Ishikawa (cell line): ENCODE measurements at regions not wholly inside any gene's neighbourhood (a gene's known extent, or its start where the extent isn't known, plus 50 kb on each side); places are given as distances from the start of the nearest gene placed in this dataset.

Source experiments
- CEBPB ChIP-seq: IDR thresholded peaks from 2 replicates; pipeline ENCODE4 v1.6.1; 2012
- CREB1 ChIP-seq: IDR thresholded peaks from 2 replicates; pipeline ENCODE4 v1.6.1; 2012; ENCODE audit warnings: low read depth
- EGR1 ChIP-seq: IDR thresholded peaks from 2 replicates; pipeline ENCODE4 v1.6.1; 2012
- EP300 ChIP-seq: IDR thresholded peaks from 2 replicates; pipeline ENCODE4 v1.6.1; 2012; ENCODE audit warnings: borderline replicate concordance
- FOXM1 ChIP-seq: IDR thresholded peaks from 2 replicates; pipeline ENCODE4 v1.6.1; 2012; ENCODE audit warnings: low read depth, borderline replicate concordance
- NFIC ChIP-seq: IDR thresholded peaks from 2 replicates; pipeline ENCODE4 v1.6.1; 2012
- RAD21 ChIP-seq: IDR thresholded peaks from 2 replicates; pipeline ENCODE4 v1.6.1; 2012; ENCODE audit warnings: low read depth
- TAF1 ChIP-seq: IDR thresholded peaks from 2 replicates; pipeline ENCODE4 v1.6.1; 2012; ENCODE audit warnings: low read depth, mild to moderate bottlenecking
- TCF12 ChIP-seq: IDR thresholded peaks from 2 replicates; pipeline ENCODE4 v1.6.1; 2012; ENCODE audit warnings: low read depth
- TEAD4 ChIP-seq: IDR thresholded peaks from 2 replicates; pipeline ENCODE4 v1.6.1; 2012
- YY1 ChIP-seq: IDR thresholded peaks from 2 replicates; pipeline ENCODE4 v1.6.1; 2012; ENCODE audit warnings: low read depth
- ZBTB7A ChIP-seq: IDR thresholded peaks from 2 replicates; pipeline ENCODE4 v1.6.1; 2012; ENCODE audit warnings: low read depth
- TF ChIP-seq, protein P1 (sequence below): IDR thresholded peaks from 2 replicates; pipeline ENCODE4 v1.6.1; 2012
- TF ChIP-seq, protein P2 (sequence below): IDR thresholded peaks from 2 replicates; pipeline ENCODE4 v1.6.1; 2012
- TF ChIP-seq, protein P3 (sequence below): IDR thresholded peaks from 2 replicates; pipeline ENCODE4 v1.6.1; 2012; ENCODE audit warnings: low read depth, mild to moderate bottlenecking

DNA sequence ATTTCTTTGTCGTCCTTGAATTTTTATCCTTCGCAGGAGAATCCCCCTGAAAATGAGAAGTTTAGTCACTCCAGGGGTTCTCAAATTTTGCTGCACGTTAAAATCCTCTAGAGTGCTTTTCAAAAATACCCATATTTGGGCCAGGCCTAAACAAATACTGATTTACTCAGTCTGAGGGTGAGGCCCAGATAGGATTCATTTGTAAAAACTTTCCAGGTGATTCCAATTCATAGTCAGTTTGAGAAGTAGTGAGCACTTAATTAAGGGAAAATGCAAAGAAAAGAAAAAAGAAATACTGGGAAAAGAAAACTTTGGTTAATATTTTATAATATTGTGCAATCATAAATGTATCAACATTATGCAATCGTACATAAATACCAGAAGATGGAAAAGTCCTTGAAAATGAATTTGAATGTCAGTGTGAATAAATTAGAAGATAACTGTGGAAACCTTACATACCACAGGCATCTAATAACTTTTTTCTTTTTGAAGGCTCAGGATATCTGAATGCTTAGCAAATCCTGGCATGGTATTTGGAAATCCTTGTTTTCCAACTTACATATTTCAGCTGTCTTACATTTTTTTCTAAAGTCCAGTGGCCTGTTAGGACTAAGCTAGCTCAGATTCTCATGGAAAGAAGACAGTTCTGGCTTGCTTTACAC, 116.5 kb upstream of the DAPK1 start:
- TF ChIP-seq TAF1 (no peak), RAD21 (no peak), EP300 (no peak), EGR1 (no peak), TEAD4 (no peak), FOXM1 (no peak), YY1 (no peak), CEBPB (no peak), TCF12 (no peak), CREB1 (no peak), ZBTB7A (no peak), NFIC (no peak)
- TF ChIP-seq, protein P1, sequence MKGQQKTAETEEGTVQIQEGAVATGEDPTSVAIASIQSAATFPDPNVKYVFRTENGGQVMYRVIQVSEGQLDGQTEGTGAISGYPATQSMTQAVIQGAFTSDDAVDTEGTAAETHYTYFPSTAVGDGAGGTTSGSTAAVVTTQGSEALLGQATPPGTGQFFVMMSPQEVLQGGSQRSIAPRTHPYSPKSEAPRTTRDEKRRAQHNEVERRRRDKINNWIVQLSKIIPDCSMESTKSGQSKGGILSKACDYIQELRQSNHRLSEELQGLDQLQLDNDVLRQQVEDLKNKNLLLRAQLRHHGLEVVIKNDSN: no peak
- TF ChIP-seq, protein P2, sequence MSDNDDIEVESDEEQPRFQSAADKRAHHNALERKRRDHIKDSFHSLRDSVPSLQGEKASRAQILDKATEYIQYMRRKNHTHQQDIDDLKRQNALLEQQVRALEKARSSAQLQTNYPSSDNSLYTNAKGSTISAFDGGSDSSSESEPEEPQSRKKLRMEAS: no peak
- TF ChIP-seq, protein P3, sequence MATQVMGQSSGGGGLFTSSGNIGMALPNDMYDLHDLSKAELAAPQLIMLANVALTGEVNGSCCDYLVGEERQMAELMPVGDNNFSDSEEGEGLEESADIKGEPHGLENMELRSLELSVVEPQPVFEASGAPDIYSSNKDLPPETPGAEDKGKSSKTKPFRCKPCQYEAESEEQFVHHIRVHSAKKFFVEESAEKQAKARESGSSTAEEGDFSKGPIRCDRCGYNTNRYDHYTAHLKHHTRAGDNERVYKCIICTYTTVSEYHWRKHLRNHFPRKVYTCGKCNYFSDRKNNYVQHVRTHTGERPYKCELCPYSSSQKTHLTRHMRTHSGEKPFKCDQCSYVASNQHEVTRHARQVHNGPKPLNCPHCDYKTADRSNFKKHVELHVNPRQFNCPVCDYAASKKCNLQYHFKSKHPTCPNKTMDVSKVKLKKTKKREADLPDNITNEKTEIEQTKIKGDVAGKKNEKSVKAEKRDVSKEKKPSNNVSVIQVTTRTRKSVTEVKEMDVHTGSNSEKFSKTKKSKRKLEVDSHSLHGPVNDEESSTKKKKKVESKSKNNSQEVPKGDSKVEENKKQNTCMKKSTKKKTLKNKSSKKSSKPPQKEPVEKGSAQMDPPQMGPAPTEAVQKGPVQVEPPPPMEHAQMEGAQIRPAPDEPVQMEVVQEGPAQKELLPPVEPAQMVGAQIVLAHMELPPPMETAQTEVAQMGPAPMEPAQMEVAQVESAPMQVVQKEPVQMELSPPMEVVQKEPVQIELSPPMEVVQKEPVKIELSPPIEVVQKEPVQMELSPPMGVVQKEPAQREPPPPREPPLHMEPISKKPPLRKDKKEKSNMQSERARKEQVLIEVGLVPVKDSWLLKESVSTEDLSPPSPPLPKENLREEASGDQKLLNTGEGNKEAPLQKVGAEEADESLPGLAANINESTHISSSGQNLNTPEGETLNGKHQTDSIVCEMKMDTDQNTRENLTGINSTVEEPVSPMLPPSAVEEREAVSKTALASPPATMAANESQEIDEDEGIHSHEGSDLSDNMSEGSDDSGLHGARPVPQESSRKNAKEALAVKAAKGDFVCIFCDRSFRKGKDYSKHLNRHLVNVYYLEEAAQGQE: no peak

DNA sequence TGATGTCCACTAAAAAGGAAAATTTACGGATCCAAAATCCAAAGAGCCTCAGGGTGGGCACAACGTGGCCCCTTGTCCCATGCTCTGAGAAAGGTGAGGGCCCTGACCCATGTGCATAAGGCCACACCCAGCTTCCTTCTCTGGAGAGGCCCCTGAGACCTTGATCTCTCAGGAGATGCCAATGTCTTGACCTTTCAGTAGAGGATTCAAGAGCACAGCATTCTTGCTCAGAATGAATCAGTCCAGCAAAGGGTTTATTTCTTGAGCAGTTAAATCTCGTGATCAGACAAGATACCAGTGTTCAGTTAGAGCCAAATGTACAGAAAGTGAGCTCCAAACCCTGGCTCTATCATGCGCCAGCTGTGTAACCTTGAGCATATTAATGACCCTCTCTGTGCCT, 115.9 kb upstream of the DAPK1 start:
- TF ChIP-seq CREB1: no peak
- no peak for TF ChIP-seq RAD21
- no peak for TF ChIP-seq EGR1
- TF ChIP-seq, protein P1: no peak
- TF ChIP-seq NFIC: no peak
- no peak for TF ChIP-seq EP300
- no peak for TF ChIP-seq CEBPB

DNA sequence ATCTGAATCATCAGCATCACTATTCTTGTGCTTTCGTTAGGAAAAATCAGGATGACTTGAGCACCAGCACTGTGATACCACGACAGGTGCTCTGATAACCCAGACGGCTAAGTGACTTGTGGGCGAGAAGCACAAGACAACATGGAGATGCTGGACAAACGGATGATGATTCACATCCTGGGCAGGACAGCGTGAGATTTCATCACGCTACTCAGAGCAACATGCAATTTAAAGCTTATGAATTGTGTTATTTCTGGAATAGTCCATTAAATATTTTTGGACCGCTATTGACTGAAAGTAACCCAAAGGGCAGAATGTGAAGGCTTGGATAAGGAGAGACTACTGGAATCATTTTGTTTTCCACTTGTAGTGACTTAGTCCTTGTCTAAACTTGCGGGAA, 114.8 kb upstream of the DAPK1 start:
- TF ChIP-seq YY1 (no peak), ZBTB7A (no peak), CREB1 (no peak), FOXM1 (no peak), NFIC (no peak), EP300 (no peak), TCF12 (no peak), TAF1 (no peak), CEBPB (no peak), EGR1 (no peak), RAD21 (no peak), TEAD4 (no peak)
- TF ChIP-seq, protein P1: no peak
- TF ChIP-seq, protein P2: no peak
- TF ChIP-seq, protein P3: no peak

DNA sequence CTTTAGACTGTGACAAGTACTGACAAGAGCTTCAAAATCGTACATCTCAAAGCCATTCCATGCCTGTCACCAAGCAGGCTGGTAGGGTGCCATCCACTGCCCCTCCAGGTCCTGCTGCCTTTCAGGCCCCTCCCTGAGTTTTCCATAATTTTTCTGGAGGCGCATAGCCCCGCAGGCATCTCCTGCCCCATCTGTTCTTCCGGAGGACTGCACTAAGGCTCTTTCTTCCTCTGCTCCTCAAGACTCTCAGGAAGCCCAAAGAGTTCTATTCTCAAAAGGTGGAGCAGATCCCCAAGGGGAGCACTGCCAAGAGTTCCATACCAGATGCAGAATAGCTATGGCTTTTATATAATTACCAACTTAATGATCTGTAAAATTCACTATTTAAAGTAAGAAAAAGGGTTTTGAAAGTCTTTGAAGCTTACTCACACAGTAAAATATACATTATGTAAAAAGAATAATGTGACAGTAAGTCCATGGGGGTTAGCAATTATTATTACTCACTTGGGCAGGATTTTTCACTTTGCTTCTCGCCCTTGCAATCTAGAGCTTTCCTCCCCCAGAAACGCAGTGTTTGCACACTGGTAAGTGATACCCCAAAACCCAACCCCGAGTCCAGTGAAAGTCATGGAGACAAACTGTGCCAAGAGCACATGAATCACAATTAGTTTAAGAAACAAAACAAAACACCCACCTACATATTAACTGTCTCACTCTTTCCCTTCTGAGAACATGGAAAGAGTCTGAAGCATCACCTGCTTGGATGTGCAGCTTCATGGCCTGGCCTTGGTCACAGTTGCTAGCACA, 114.1 kb upstream of the DAPK1 start:
- TF ChIP-seq TAF1 (no peak), FOXM1 (no peak), NFIC (no peak), TCF12 (no peak), YY1 (no peak), CEBPB (no peak), TEAD4 (no peak)
- TF ChIP-seq, protein P1: no peak
- TF ChIP-seq, protein P2: no peak
